SK-N-SH treated with all-trans-retinoic acid at 6 μM for 48 hours (cell line): ENCODE measurements at regions not wholly inside any gene's neighbourhood (a gene's known extent, or its start where the extent isn't known, plus 50 kb on each side); places are given as distances from the start of the nearest gene placed in this dataset.

Experiments used
- ATAC-seq: fragments of 200-7000 bp; cut with Tn5 transposase; 3 replicates; pipeline ENCODE4 v1.9.1; 2020; ENCODE audit warnings: mild to moderate bottlenecking, moderate library complexity
- ARNTL ChIP-seq: fragments of 450-650 bp; formaldehyde crosslinking; IDR thresholded peaks from 2 replicates; pipeline ENCODE4 v1.5.0; 2020; ENCODE audit warnings: low read depth, mild to moderate bottlenecking, moderate library complexity, borderline replicate concordance
- BACH2 ChIP-seq: fragments of 250-450 bp; sonication (Bioruptor Pico); IDR thresholded peaks from 2 replicates; pipeline ENCODE4 v1.9.0; 2021; ENCODE audit warnings: mild to moderate bottlenecking, borderline replicate concordance
- CSDC2 ChIP-seq: fragments of 250-450 bp; sonication (Bioruptor Pico); IDR thresholded peaks from 2 replicates; pipeline ENCODE4 v1.5.0; 2020; ENCODE audit warnings: mild to moderate bottlenecking, moderate library complexity
- ESRRG ChIP-seq: fragments of 250-450 bp; sonication (Bioruptor Pico); IDR thresholded peaks from 2 replicates; pipeline ENCODE4 v1.6.1; 2021; ENCODE audit warnings: mild to moderate bottlenecking
- GLIS3 ChIP-seq: fragments of 250-450 bp; sonication (Bioruptor Pico); IDR thresholded peaks from 2 replicates; pipeline ENCODE4 v1.5.0; 2020; ENCODE audit warnings: mild to moderate bottlenecking, moderate library complexity
- ISL1 ChIP-seq: fragments of 250-450 bp; sonication (Bioruptor Pico); IDR thresholded peaks from 2 replicates; pipeline ENCODE4 v2.1.2; 2022; ENCODE audit warnings: mild to moderate bottlenecking, moderate library complexity
- OSR1 ChIP-seq: fragments of 250-450 bp; sonication (Bioruptor Pico); IDR thresholded peaks from 2 replicates; pipeline ENCODE4 v1.8.0; 2022; ENCODE audit warnings: moderate library complexity, mild to moderate bottlenecking, inconsistent platforms
- PPARA ChIP-seq: fragments of 250-450 bp; sonication (Bioruptor Pico); IDR thresholded peaks from 2 replicates; pipeline ENCODE4 v1.5.0; 2020; ENCODE audit warnings: mild to moderate bottlenecking, borderline replicate concordance
- TOX ChIP-seq: fragments of 250-450 bp; sonication (Bioruptor Pico); IDR thresholded peaks from 2 replicates; pipeline ENCODE4 v1.8.0; 2021; ENCODE audit warnings: mild to moderate bottlenecking, moderate library complexity, borderline replicate concordance
- ZC3H10 ChIP-seq: fragments of 250-450 bp; sonication (Bioruptor Pico); IDR thresholded peaks from 2 replicates; pipeline ENCODE4 v1.5.1; 2021; ENCODE audit warnings: mild to moderate bottlenecking, moderate library complexity
- ZFP3 ChIP-seq: fragments of 250-450 bp; sonication (Bioruptor Pico); IDR thresholded peaks from 2 replicates; pipeline ENCODE4 v1.5.0; 2020; ENCODE audit warnings: mild to moderate bottlenecking, moderate library complexity
- ZNF565 ChIP-seq: fragments of 450-650 bp; formaldehyde crosslinking; conservative IDR thresholded peaks from 2 replicates; pipeline ENCODE4 v1.5.0; 2020; ENCODE audit warnings: low read depth, mild to moderate bottlenecking, moderate library complexity
- ZNF70 ChIP-seq: fragments of 450-650 bp; formaldehyde crosslinking; IDR thresholded peaks from 2 replicates; pipeline ENCODE4 v1.5.0; 2020; ENCODE audit warnings: mild to moderate bottlenecking, moderate library complexity
- ZNF8 ChIP-seq: fragments of 450-650 bp; formaldehyde crosslinking; IDR thresholded peaks from 2 replicates; pipeline ENCODE4 v1.5.0; 2020; ENCODE audit warnings: mild to moderate bottlenecking, moderate library complexity
- TF ChIP-seq, protein P1 (sequence below): fragments of 250-450 bp; sonication (Bioruptor Pico); IDR thresholded peaks from 2 replicates; pipeline ENCODE4 v1.5.0; 2020; ENCODE audit warnings: mild to moderate bottlenecking, moderate library complexity
- TF ChIP-seq, protein P2 (sequence below): fragments of 250-450 bp; sonication (Bioruptor Pico); IDR thresholded peaks from 2 replicates; pipeline ENCODE4 v1.8.0; 2021; ENCODE audit warnings: low read depth, mild to moderate bottlenecking, moderate library complexity, borderline replicate concordance
- TF ChIP-seq, protein P3 (sequence below): fragments of 250-450 bp; sonication (Bioruptor Pico); IDR thresholded peaks from 2 replicates; pipeline ENCODE4 v1.5.1; 2021; ENCODE audit warnings: mild to moderate bottlenecking, moderate library complexity
- TF ChIP-seq, protein P4 (sequence below): fragments of 250-450 bp; sonication (Bioruptor Pico); IDR thresholded peaks from 2 replicates; pipeline ENCODE4 v1.8.0; 2020; ENCODE audit warnings: mild to moderate bottlenecking, moderate library complexity, borderline replicate concordance
- TF ChIP-seq, protein P5 (sequence below): fragments of 250-450 bp; sonication (Bioruptor Pico); IDR thresholded peaks from 2 replicates; pipeline ENCODE4 v1.5.1; 2020; ENCODE audit warnings: low read depth, mild to moderate bottlenecking, moderate library complexity

DNA sequence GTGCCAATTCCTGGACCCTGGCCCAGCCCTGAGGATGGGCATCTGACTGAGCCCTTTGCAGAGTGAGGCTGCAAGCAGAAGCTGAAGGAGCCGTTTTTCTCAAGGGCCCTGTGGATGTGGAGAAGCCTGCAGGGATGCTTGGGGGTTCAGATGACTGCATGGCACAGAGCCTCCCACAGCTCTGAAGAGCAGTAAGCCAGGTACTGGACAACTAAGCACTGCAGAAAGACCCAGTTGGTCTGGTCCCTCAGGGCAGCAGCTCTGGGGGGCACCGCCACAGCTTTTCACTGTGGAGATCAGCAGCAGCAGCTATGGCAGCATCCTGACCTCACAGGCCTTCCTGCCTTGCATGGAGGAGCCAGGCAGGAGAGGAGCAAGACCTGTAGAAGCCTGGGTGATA is 67.6 kb downstream of the CRYGS start:
- ATAC-seq: no peak
- TF ChIP-seq, protein P1, sequence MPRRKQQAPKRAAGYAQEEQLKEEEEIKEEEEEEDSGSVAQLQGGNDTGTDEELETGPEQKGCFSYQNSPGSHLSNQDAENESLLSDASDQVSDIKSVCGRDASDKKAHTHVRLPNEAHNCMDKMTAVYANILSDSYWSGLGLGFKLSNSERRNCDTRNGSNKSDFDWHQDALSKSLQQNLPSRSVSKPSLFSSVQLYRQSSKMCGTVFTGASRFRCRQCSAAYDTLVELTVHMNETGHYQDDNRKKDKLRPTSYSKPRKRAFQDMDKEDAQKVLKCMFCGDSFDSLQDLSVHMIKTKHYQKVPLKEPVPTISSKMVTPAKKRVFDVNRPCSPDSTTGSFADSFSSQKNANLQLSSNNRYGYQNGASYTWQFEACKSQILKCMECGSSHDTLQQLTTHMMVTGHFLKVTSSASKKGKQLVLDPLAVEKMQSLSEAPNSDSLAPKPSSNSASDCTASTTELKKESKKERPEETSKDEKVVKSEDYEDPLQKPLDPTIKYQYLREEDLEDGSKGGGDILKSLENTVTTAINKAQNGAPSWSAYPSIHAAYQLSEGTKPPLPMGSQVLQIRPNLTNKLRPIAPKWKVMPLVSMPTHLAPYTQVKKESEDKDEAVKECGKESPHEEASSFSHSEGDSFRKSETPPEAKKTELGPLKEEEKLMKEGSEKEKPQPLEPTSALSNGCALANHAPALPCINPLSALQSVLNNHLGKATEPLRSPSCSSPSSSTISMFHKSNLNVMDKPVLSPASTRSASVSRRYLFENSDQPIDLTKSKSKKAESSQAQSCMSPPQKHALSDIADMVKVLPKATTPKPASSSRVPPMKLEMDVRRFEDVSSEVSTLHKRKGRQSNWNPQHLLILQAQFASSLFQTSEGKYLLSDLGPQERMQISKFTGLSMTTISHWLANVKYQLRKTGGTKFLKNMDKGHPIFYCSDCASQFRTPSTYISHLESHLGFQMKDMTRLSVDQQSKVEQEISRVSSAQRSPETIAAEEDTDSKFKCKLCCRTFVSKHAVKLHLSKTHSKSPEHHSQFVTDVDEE (CRISPR knock-in tag): no peak
- no peak for TF ChIP-seq BACH2 (CRISPR knock-in tag)
- TF ChIP-seq TOX (CRISPR knock-in tag): no peak
- no peak for TF ChIP-seq PPARA (CRISPR knock-in tag)
- no peak for TF ChIP-seq ZNF8 (CRISPR knock-in tag)

DNA sequence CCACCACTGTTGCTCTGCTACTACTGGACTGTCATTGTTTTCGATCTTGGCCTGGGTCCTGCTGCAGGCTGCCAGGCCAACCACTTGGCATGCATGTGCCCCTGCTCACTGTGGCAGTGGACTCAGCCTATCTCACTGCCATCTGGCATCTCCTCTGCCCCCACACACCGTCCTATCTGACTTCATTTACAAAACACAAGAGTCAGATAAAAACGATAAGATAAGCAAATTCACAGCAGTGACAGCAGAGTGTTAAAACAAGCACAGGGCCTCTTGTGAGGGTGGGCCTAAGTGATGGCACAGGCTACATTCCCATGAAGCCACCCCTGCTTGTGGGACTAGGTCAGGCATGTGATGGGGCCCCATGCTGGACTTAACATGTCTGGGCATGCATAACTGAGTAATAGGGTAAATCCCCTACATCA is 68.1 kb downstream of the CRYGS start:
- TF ChIP-seq ISL1 (no peak), GLIS3 (CRISPR knock-in tag) (no peak), ZFP3 (CRISPR knock-in tag) (no peak), ZNF8 (CRISPR knock-in tag) (no peak), ESRRG (CRISPR knock-in tag) (no peak), CSDC2 (CRISPR knock-in tag) (no peak), ZNF565 (no peak), PPARA (CRISPR knock-in tag) (no peak), ZNF70 (no peak), ZC3H10 (CRISPR knock-in tag) (no peak), TOX (CRISPR knock-in tag) (no peak), OSR1 (CRISPR knock-in tag) (no peak)
- TF ChIP-seq, protein P1 (CRISPR knock-in tag): no peak
- TF ChIP-seq, protein P2, sequence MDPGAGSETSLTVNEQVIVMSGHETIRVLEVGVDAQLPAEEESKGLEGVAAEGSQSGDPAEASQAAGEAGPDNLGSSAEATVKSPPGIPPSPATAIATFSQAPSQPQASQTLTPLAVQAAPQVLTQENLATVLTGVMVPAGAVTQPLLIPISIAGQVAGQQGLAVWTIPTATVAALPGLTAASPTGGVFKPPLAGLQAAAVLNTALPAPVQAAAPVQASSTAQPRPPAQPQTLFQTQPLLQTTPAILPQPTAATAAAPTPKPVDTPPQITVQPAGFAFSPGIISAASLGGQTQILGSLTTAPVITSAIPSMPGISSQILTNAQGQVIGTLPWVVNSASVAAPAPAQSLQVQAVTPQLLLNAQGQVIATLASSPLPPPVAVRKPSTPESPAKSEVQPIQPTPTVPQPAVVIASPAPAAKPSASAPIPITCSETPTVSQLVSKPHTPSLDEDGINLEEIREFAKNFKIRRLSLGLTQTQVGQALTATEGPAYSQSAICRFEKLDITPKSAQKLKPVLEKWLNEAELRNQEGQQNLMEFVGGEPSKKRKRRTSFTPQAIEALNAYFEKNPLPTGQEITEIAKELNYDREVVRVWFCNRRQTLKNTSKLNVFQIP (CRISPR knock-in tag): no peak
- TF ChIP-seq, protein P3, sequence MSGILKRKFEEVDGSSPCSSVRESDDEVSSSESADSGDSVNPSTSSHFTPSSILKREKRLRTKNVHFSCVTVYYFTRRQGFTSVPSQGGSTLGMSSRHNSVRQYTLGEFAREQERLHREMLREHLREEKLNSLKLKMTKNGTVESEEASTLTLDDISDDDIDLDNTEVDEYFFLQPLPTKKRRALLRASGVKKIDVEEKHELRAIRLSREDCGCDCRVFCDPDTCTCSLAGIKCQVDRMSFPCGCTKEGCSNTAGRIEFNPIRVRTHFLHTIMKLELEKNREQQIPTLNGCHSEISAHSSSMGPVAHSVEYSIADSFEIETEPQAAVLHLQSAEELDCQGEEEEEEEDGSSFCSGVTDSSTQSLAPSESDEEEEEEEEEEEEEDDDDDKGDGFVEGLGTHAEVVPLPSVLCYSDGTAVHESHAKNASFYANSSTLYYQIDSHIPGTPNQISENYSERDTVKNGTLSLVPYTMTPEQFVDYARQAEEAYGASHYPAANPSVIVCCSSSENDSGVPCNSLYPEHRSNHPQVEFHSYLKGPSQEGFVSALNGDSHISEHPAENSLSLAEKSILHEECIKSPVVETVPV (CRISPR knock-in tag): no peak
- TF ChIP-seq, protein P4, sequence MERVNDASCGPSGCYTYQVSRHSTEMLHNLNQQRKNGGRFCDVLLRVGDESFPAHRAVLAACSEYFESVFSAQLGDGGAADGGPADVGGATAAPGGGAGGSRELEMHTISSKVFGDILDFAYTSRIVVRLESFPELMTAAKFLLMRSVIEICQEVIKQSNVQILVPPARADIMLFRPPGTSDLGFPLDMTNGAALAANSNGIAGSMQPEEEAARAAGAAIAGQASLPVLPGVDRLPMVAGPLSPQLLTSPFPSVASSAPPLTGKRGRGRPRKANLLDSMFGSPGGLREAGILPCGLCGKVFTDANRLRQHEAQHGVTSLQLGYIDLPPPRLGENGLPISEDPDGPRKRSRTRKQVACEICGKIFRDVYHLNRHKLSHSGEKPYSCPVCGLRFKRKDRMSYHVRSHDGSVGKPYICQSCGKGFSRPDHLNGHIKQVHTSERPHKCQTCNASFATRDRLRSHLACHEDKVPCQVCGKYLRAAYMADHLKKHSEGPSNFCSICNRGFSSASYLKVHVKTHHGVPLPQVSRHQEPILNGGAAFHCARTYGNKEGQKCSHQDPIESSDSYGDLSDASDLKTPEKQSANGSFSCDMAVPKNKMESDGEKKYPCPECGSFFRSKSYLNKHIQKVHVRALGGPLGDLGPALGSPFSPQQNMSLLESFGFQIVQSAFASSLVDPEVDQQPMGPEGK: no peak
- TF ChIP-seq, protein P5, sequence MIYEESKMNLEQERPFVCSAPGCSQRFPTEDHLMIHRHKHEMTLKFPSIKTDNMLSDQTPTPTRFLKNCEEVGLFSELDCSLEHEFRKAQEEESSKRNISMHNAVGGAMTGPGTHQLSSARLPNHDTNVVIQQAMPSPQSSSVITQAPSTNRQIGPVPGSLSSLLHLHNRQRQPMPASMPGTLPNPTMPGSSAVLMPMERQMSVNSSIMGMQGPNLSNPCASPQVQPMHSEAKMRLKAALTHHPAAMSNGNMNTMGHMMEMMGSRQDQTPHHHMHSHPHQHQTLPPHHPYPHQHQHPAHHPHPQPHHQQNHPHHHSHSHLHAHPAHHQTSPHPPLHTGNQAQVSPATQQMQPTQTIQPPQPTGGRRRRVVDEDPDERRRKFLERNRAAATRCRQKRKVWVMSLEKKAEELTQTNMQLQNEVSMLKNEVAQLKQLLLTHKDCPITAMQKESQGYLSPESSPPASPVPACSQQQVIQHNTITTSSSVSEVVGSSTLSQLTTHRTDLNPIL: no peak
- ATAC-seq: no peak

DNA sequence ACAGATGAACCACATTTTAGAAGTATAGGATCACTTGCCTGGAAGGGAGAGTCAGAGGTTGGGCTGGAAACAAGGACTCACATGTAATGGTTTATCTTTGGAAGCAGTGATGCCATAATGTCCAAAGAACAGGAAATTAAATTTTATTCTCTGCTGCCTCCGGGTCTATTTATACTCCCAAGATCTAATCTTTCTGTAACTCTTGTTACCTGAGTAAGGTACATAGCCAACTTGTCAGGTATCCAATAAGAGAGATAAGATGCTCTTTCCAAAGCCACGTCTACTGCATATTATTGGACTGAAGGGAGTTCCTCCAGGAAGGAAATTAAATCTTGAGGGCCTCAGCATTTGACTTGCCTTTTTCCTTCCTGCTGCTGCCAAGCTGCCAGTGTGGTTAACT is 71.0 kb downstream of the CRYGS start:
- ATAC-seq: no peak
- TF ChIP-seq OSR1 (CRISPR knock-in tag) (no peak), ARNTL (CRISPR knock-in tag) (no peak), TOX (CRISPR knock-in tag) (no peak), BACH2 (CRISPR knock-in tag) (no peak)
- TF ChIP-seq, all 23 proteins: peak for 0
